ENCODE measurements at regions not wholly inside any gene's neighbourhood (a gene's known extent, or its start where the extent isn't known, plus 50 kb on each side); places are given as distances from the start of the nearest gene placed in this dataset.

- no peaks in the 10 kb centered on the region for H3K36me3 Mint-ChIP-seq (ENCODE audit: insufficient read depth, unreplicated experiment)
- intact Hi-C loops (cut with micrococcal nuclease; ENCODE audit: unreplicated experiment): no loop called here
- peaks cover 38% of the 10 kb centered on the region for H3K27me3 Mint-ChIP-seq (ENCODE audit: unreplicated experiment)
- no peaks in the 10 kb centered on the region for H3K9me3 Mint-ChIP-seq (ENCODE audit: low read depth, unreplicated experiment)
- no peaks in the 10 kb centered on the region for H3K4me1 Mint-ChIP-seq (ENCODE audit: low read depth, unreplicated experiment)
- CTCF ChIA-PET: interaction anchor here (0.5 kb wide), 1 partner anchor 488 kb away, joined by 4 read pairs; no protein-coding TSS in a partner anchor
- no peak overlapping the region for H3K4me3 Mint-ChIP-seq (ENCODE audit: low read depth, unreplicated experiment)
- BruUV-seq (replicated peaks): no TSS peak
- DNase-seq: no peak
- TF ChIP-seq CTCF (IDR thresholded peaks at IDR 0.05; ENCODE audit: unreplicated experiment): no peak
- no peak overlapping the region for H3K27ac Mint-ChIP-seq (ENCODE audit: unreplicated experiment)
These were observed 56.4 kb downstream of the NEUROD6 start for GRCh38 chr7:31284106-31284505.

- CTCF ChIA-PET: no interaction called here
- Mint-ChIP-seq H3K27me3 (ENCODE audit: unreplicated experiment) (peaks cover 79% of the 10 kb centered on the region), H3K36me3 (ENCODE audit: insufficient read depth, unreplicated experiment) (no peaks in the 10 kb centered on the region), H3K4me1 (ENCODE audit: low read depth, unreplicated experiment) (no peaks in the 10 kb centered on the region), H3K9me3 (ENCODE audit: low read depth, unreplicated experiment) (no peaks in the 10 kb centered on the region), H3K27ac (ENCODE audit: unreplicated experiment) (no peak overlapping the region), H3K4me3 (ENCODE audit: low read depth, unreplicated experiment) (no peak overlapping the region)
- TF ChIP-seq CTCF (IDR thresholded peaks at IDR 0.05; ENCODE audit: unreplicated experiment): no peak
- no TSS peak for BruUV-seq (replicated peaks)
- DNase-seq: no peak
- intact Hi-C loops (cut with micrococcal nuclease; ENCODE audit: unreplicated experiment): no loop called here
These were observed 68.7 kb downstream of the NEUROD6 start for GRCh38 chr7:31271641-31272405.

GRCh38 chr7:31267486-31267885, 73.0 kb downstream of the NEUROD6 start:
- H3K27ac Mint-ChIP-seq (ENCODE audit: unreplicated experiment): no peak overlapping the region
- H3K4me3 Mint-ChIP-seq (ENCODE audit: low read depth, unreplicated experiment): no peak overlapping the region
- no peaks in the 10 kb centered on the region for H3K9me3 Mint-ChIP-seq (ENCODE audit: low read depth, unreplicated experiment)
- no peaks in the 10 kb centered on the region for H3K4me1 Mint-ChIP-seq (ENCODE audit: low read depth, unreplicated experiment)
- DNase-seq: no peak
- intact Hi-C loops (cut with micrococcal nuclease; ENCODE audit: unreplicated experiment): no loop called here
- peaks cover 79% of the 10 kb centered on the region for H3K27me3 Mint-ChIP-seq (ENCODE audit: unreplicated experiment)
- no peak for TF ChIP-seq CTCF (IDR thresholded peaks at IDR 0.05; ENCODE audit: unreplicated experiment)
- no TSS peak for BruUV-seq (replicated peaks)
- H3K36me3 Mint-ChIP-seq (ENCODE audit: insufficient read depth, unreplicated experiment): no peaks in the 10 kb centered on the region
- CTCF ChIA-PET: interaction anchor here (0.8 kb wide), 1 partner anchor 133 kb away, joined by 3 read pairs; no protein-coding TSS in a partner anchor

GRCh38 chr7:31263338-31263737, 77.2 kb downstream of the NEUROD6 start:
- Mint-ChIP-seq H3K27ac (ENCODE audit: unreplicated experiment) (no peak overlapping the region), H3K9me3 (ENCODE audit: low read depth, unreplicated experiment) (no peaks in the 10 kb centered on the region), H3K4me3 (ENCODE audit: low read depth, unreplicated experiment) (no peak overlapping the region), H3K4me1 (ENCODE audit: low read depth, unreplicated experiment) (no peaks in the 10 kb centered on the region), H3K27me3 (ENCODE audit: unreplicated experiment) (peaks cover 52% of the 10 kb centered on the region), H3K36me3 (ENCODE audit: insufficient read depth, unreplicated experiment) (no peaks in the 10 kb centered on the region)
- intact Hi-C loops (cut with micrococcal nuclease; ENCODE audit: unreplicated experiment): no loop called here
- no TSS peak for BruUV-seq (replicated peaks)
- CTCF ChIA-PET: interaction anchor here (0.6 kb wide), 1 partner anchor 130 kb away, joined by 5 read pairs; no protein-coding TSS in a partner anchor
- TF ChIP-seq CTCF (IDR thresholded peaks at IDR 0.05; ENCODE audit: unreplicated experiment): no peak
- DNase-seq: no peak
